Activated CD4-positive, alpha-beta T cell treated with anti-CD3 and anti-CD28 coated beads for 36 hours (primary cell): ENCODE measurements at regions not wholly inside any gene's neighbourhood (a gene's known extent, or its start where the extent isn't known, plus 50 kb on each side); places are given as distances from the start of the nearest gene placed in this dataset.
A peak's percentile ranks its signal among the peaks of the same experiment; 100 is the strongest.

Experiments
- ATAC-seq: fragments of 200-7000 bp; cut with Tn5 transposase; one replicate; pipeline ENCODE4 v1.10.0; 2021; ENCODE audit warnings: mild to moderate bottlenecking, moderate library complexity
- CTCF ChIA-PET: fragments of 350-600 bp; sonication (Branson Sonifier 250); formaldehyde crosslinking; loops from one replicate; lab custom pipeline; 2021; ENCODE audit warnings: antibody characterized with exemption; lab: Charles Lee
- POLR2A ChIA-PET: fragments of 350-600 bp; sonication (Branson Sonifier 250); formaldehyde crosslinking; loops from one replicate; lab custom pipeline; 2021; ENCODE audit warnings: antibody characterized with exemption, inconsistent platforms; lab: Charles Lee
- DNase-seq: peaks from one replicate; pipeline ENCODE4 v3.0.0-alpha.2; 2020
- H3K27ac Mint-ChIP-seq: one replicate; pipeline ENCODE4 v1.8.0; 2021; ENCODE audit warnings: mixed read lengths
- H3K27me3 Mint-ChIP-seq: one replicate; pipeline ENCODE4 v1.8.0; 2021; ENCODE audit warnings: mixed read lengths
- H3K36me3 Mint-ChIP-seq: one replicate; pipeline ENCODE4 v1.8.0; 2021; ENCODE audit warnings: low read depth, mixed read lengths
- H3K4me1 Mint-ChIP-seq: one replicate; pipeline ENCODE4 v1.8.0; 2021; ENCODE audit warnings: mixed read lengths
- H3K4me3 Mint-ChIP-seq: one replicate; pipeline ENCODE4 v1.8.0; 2021; ENCODE audit warnings: mild to moderate bottlenecking, moderate library complexity, mixed read lengths
- H3K9me3 Mint-ChIP-seq: one replicate; pipeline ENCODE4 v1.8.0; 2021; ENCODE audit warnings: low read depth, mixed read lengths
- intact Hi-C, 2 experiments: fragments of 100-400 bp; cut with DNase I in 1 of 2; cut with micrococcal nuclease in 1 of 2; formaldehyde crosslinking; loops; one replicate each; pipeline versions ENCODE4 v1.14.2 to v1.15.1; 2022 to 2024; cut with DNase I, micrococcal nuclease

GRCh38 chr6:4611429-4612129 lies 164.6 kb upstream of the CDYL start:
- ATAC-seq: no peak

GRCh38 chr6:4610256-4610655 lies 165.9 kb upstream of the CDYL start:
- Mint-ChIP-seq H3K27ac (no peak overlapping the region), H3K4me1 (peaks cover 5% of the 10 kb centered on the region), H3K36me3 (no peaks in the 10 kb centered on the region), H3K9me3 (no peaks in the 10 kb centered on the region), H3K4me3 (no peak overlapping the region), H3K27me3 (peaks cover 19% of the 10 kb centered on the region)
- intact Hi-C loops: no loop called here
- POLR2A ChIA-PET: no interaction called here
- DNase-seq (no peak), ATAC-seq (no peak)
- CTCF ChIA-PET: no interaction called here

More at GRCh38 chr6:4611429-4612129, 164.6 kb upstream of the CDYL start:
- Mint-ChIP-seq H3K27ac (no peak overlapping the region), H3K36me3 (no peaks in the 10 kb centered on the region), H3K4me3 (no peak overlapping the region), H3K9me3 (no peaks in the 10 kb centered on the region), H3K27me3 (peaks cover 22% of the 10 kb centered on the region), H3K4me1 (peaks cover 5% of the 10 kb centered on the region)
- intact Hi-C loops: no loop called here
- CTCF ChIA-PET: no interaction called here
- no peak for DNase-seq
- POLR2A ChIA-PET: no interaction called here

- intact Hi-C loops: no loop called here
- H3K4me3 Mint-ChIP-seq: no peak overlapping the region
- ATAC-seq: no peak
- peaks cover 14% of the 10 kb centered on the region for H3K27me3 Mint-ChIP-seq
- no peaks in the 10 kb centered on the region for H3K9me3 Mint-ChIP-seq
- H3K27ac Mint-ChIP-seq: no peak overlapping the region
- no peaks in the 10 kb centered on the region for H3K36me3 Mint-ChIP-seq
- no peak for DNase-seq
- ChIA-PET CTCF (no interaction called here), POLR2A (no interaction called here)
- H3K4me1 Mint-ChIP-seq: peaks cover 5% of the 10 kb centered on the region
These were observed 167.7 kb upstream of the CDYL start for GRCh38 chr6:4608361-4609115.

GRCh38 chr6:4607793-4608192 lies 168.4 kb upstream of the CDYL start:
- ATAC-seq: no peak
- intact Hi-C loops: no loop called here
- no peaks in the 10 kb centered on the region for H3K36me3 Mint-ChIP-seq

GRCh38 chr6:4606821-4607704 lies 169.1 kb upstream of the CDYL start:
- Mint-ChIP-seq H3K27ac (no peak overlapping the region), H3K27me3 (peaks cover 14% of the 10 kb centered on the region), H3K36me3 (no peaks in the 10 kb centered on the region), H3K9me3 (no peaks in the 10 kb centered on the region), H3K4me3 (no peak overlapping the region), H3K4me1 (peaks cover 5% of the 10 kb centered on the region)
- intact Hi-C loops: no loop called here
- POLR2A ChIA-PET: interaction anchor here (0.7 kb wide), 1 partner anchor 412 kb away, joined by 4 read pairs; no protein-coding TSS in a partner anchor
- no peak for DNase-seq
- ATAC-seq: no peak
- CTCF ChIA-PET: no interaction called here

More at GRCh38 chr6:4607793-4608192, 168.4 kb upstream of the CDYL start:
- H3K27ac Mint-ChIP-seq: no peak overlapping the region
- peaks cover 5% of the 10 kb centered on the region for H3K4me1 Mint-ChIP-seq
- no peak for DNase-seq
- H3K27me3 Mint-ChIP-seq: peaks cover 14% of the 10 kb centered on the region
- ChIA-PET POLR2A (no interaction called here), CTCF (no interaction called here)
- no peaks in the 10 kb centered on the region for H3K9me3 Mint-ChIP-seq
- no peak overlapping the region for H3K4me3 Mint-ChIP-seq

- no peaks in the 10 kb centered on the region for H3K9me3 Mint-ChIP-seq
- no peak overlapping the region for H3K27ac Mint-ChIP-seq
- no peaks in the 10 kb centered on the region for H3K36me3 Mint-ChIP-seq
- ATAC-seq (no peak), DNase-seq (no peak)
- peaks cover 14% of the 10 kb centered on the region for H3K27me3 Mint-ChIP-seq
- intact Hi-C loops: no loop called here
- ChIA-PET POLR2A (no interaction called here), CTCF (no interaction called here)
- H3K4me3 Mint-ChIP-seq: no peak overlapping the region
- peaks cover 5% of the 10 kb centered on the region for H3K4me1 Mint-ChIP-seq
These were observed 170.2 kb upstream of the CDYL start for GRCh38 chr6:4606016-4606415.

- no peak overlapping the region for H3K4me3 Mint-ChIP-seq
These were observed 172.3 kb upstream of the CDYL start for GRCh38 chr6:4603856-4604369.

GRCh38 chr6:4603291-4603690 lies 172.9 kb upstream of the CDYL start:
- no peaks in the 10 kb centered on the region for H3K36me3 Mint-ChIP-seq
- peaks cover 21% of the 10 kb centered on the region for H3K27me3 Mint-ChIP-seq
- ATAC-seq: no peak
- H3K4me3 Mint-ChIP-seq: no peak overlapping the region
- H3K9me3 Mint-ChIP-seq: no peaks in the 10 kb centered on the region
- H3K4me1 Mint-ChIP-seq: no peaks in the 10 kb centered on the region
- intact Hi-C loops: no loop called here
- ChIA-PET CTCF (no interaction called here), POLR2A (no interaction called here)
- no peak overlapping the region for H3K27ac Mint-ChIP-seq
- no peak for DNase-seq

More at GRCh38 chr6:4603856-4604369, 172.3 kb upstream of the CDYL start:
- H3K27me3 Mint-ChIP-seq: peaks cover 17% of the 10 kb centered on the region
- ATAC-seq (no peak), DNase-seq (no peak)
- no peaks in the 10 kb centered on the region for H3K36me3 Mint-ChIP-seq
- H3K9me3 Mint-ChIP-seq: no peaks in the 10 kb centered on the region
- no peak overlapping the region for H3K27ac Mint-ChIP-seq
- ChIA-PET CTCF (no interaction called here), POLR2A (no interaction called here)
- intact Hi-C loops: no loop called here
- H3K4me1 Mint-ChIP-seq: no peaks in the 10 kb centered on the region

GRCh38 chr6:4599924-4600323 lies 176.3 kb upstream of the CDYL start:
- Mint-ChIP-seq H3K4me3 (no peak overlapping the region), H3K27me3 (peaks cover 15% of the 10 kb centered on the region), H3K9me3 (no peaks in the 10 kb centered on the region), H3K4me1 (no peaks in the 10 kb centered on the region), H3K27ac (no peak overlapping the region), H3K36me3 (no peaks in the 10 kb centered on the region)
- ChIA-PET POLR2A (no interaction called here), CTCF (no interaction called here)
- intact Hi-C loops: no loop called here
- no peak for ATAC-seq
- no peak for DNase-seq

GRCh38 chr6:4598384-4598995 lies 177.7 kb upstream of the CDYL start:
- POLR2A ChIA-PET: no interaction called here
- peaks cover 11% of the 10 kb centered on the region for H3K27me3 Mint-ChIP-seq
- intact Hi-C loops: no loop called here
- no peaks in the 10 kb centered on the region for H3K36me3 Mint-ChIP-seq
- H3K9me3 Mint-ChIP-seq: no peaks in the 10 kb centered on the region
- no peak overlapping the region for H3K4me3 Mint-ChIP-seq
- DNase-seq (no peak), ATAC-seq (no peak)
- CTCF ChIA-PET: no interaction called here
- no peak overlapping the region for H3K27ac Mint-ChIP-seq
- peaks cover 6% of the 10 kb centered on the region for H3K4me1 Mint-ChIP-seq

- Mint-ChIP-seq H3K36me3 (no peaks in the 10 kb centered on the region), H3K27me3 (peaks cover 13% of the 10 kb centered on the region), H3K4me3 (no peak overlapping the region), H3K27ac (no peak overlapping the region), H3K4me1 (peaks cover 6% of the 10 kb centered on the region), H3K9me3 (no peaks in the 10 kb centered on the region)
- ChIA-PET CTCF (no interaction called here), POLR2A (no interaction called here)
- intact Hi-C loops: no loop called here
- ATAC-seq (peak; percentile 33), DNase-seq (no peak)
These were observed 182.3 kb upstream of the CDYL start for GRCh38 chr6:4593951-4594350.
